Smooth muscle cell of the brain vasculature (primary cell): ENCODE measurements at regions not wholly inside any gene's neighbourhood (a gene's known extent, or its start where the extent isn't known, plus 50 kb on each side); places are given as distances from the start of the nearest gene placed in this dataset.
A peak's percentile ranks its signal among the peaks of the same experiment; 100 is the strongest.

Experiments used
- DNase-seq: peaks from one replicate; pipeline ENCODE4 v3.0.0-alpha.2; 2012; ENCODE audit warnings: low read depth, low spot score

GRCh38 chr17:77266891-77267341 is 126.1 kb downstream of the SEC14L1 start:
- no peak for DNase-seq

DNA sequence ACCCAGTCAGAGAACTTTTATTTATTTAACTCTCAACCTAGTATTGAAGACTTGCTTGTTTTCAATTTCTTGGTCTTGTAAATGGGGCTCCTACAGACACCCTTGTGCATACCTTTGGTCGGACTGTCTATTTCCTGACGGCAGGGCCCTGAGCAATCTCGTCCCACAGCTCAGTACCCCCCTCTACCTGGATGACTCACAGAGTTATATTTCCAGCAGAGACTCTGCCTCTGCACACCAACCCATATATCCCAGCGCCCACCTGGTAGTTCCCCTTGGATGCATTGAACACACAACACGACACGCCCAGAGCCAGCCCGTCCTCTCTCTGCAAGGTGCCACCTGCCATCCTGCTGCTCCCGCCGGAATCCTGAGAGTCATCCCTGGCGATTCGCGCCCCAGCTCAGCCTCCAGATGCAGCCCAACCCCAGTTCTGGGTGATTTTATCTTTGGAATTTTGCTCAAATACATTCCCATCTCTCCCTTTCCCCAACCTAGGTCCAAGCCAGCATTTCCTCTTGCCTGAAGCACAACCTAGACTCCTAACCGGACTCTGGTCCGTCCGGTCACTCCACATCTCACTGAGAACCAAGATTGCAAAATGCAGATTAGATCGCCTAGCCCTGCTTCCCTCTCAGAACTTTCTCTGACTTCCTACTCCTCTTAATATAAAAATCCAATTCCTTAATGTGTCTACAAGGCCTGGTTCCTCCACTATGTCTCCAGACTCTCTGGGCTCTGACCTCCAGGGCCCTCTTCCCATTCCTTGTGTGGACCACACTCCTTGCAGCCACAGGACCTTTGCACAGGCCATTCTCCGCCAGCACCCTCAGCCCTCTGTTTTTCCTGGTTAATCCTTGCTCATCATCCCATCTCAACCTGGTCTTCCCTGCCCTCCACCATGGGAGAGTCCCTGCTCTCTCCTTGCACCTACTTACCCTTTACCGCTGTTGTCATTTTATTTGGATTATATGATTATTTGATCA is 129.2 kb downstream of the SEC14L1 start:
- no peak for DNase-seq

DNA sequence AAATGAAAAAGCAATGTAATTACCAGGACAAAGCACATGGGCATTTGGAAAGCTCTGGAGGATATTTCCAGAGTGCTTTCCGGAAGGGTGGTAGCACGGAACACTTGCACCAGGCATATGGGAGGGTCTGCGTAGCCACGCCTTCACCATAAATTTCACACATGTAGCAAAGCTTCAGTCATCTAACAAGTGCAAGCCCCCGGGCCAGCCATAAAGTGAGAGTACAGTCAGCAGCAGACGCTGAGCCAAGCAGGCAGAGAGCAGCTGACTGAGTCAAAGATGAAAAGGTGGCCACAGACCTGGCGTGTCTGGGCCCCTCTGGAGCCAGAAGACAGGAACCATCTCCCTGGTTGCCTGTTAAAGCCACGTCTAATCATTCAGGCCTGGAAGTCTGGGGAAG is 130.6 kb downstream of the SEC14L1 start:
- DNase-seq, result no peak

DNA sequence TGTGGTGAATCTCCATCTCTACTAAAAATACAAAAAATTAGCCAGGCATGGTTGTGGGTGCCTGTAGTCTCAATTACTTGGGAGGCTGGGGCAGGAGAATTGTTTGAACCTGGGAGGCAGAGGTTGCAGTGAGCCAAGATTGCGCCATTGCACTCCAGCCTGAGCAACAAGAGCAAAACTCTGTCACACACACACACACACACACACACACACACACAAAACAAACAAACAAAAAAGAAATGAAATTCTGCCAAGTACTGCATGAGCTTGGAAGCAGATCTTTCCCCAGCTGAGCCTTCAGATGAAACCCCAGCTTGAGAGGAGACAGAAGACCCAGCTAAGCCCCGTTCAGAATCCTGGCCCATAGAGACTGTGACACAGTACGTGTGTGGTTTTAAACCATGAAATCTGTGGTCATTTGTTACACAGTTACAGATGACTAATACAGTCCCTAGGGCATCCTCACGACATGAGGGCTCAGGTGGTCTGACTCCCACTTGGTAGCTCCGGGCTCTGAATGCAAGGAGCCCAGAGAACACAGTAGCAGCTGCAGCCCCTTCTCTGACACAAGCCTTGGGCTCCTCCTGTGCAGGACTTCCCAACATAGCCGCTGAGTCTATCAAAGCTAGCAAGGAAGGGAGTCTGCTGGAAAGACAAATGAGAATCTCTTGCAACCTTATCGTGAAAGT is 132.8 kb downstream of the SEC14L1 start:
- DNase-seq, result no peak

DNA sequence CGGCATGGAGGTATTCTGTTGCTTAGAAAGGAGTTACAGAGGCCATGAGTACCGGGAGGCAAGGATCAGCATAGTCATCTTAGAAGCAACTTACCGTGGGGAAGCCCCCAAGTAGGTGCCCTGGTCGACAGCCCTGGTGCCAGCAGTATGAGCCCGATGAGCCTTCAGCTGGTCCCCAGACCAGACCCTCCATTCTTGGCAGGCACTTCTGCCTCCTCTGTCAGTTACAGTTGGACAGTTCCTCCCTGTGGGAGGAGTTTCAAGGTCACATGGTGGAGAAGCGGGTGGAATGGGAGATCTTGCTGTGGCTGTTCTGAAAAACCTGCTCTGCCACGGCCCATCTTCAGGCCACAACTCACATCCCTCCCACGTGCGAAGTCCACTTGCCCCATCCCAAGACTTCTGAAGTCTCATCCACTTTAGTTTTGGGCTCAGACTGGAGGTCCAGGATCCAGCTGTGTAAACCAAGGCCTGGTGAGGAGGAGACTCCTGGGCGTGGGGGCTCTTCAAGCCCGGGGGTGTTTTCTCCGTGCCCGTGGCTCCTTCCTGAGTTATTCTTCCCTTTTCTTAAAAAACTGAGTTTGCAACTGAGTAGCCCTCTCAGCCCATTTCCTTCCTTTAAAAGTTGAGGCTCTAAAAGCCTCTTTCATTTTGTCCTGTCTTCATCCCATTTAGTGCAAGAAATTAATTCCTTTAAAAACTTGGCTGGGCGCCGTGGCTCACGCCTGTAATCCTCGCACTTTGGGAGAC is 133.5 kb downstream of the SEC14L1 start:
- no peak for DNase-seq

DNA sequence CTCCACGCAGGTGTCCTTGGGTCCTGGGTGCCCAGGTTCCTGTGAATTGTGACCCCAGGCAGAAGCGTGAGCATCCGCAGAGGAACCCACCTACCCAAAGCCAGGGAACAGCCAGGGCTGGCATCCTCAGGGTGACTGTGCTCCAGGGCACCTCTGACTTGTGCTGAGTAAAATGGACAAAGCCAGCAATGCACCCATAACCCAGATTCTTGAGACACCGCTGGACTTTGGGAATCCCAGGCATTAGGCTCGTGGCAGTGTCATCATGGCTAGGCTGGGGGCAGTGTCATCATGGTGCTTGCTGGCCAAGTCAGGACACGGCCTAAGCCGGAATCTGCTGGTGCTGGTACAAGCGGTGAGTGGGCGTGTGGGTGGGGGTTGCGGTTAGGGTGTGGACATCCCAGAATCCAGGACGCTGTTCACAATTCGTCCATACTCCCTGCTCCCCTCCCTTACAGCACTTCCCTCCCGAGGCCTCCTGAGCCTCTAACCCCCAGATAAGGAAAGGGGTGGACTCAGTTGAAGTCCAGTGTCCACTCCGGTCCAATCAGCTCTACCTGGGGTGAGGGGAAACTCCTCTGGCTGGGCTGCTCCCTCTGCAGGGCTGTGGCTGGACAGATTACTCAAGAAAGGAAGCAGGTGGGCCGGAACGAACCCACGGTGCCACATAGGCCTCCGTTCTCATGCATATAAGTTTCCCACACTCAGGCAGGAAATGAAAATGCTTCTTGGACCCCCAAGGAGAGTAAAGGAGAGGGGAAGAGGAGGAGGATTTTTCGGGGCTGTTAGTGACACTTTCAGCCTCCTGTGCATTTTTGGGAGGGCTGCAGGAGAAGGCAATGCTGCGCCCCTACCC is 138.9 kb downstream of the SEC14L1 start:
- no peak for DNase-seq

DNA sequence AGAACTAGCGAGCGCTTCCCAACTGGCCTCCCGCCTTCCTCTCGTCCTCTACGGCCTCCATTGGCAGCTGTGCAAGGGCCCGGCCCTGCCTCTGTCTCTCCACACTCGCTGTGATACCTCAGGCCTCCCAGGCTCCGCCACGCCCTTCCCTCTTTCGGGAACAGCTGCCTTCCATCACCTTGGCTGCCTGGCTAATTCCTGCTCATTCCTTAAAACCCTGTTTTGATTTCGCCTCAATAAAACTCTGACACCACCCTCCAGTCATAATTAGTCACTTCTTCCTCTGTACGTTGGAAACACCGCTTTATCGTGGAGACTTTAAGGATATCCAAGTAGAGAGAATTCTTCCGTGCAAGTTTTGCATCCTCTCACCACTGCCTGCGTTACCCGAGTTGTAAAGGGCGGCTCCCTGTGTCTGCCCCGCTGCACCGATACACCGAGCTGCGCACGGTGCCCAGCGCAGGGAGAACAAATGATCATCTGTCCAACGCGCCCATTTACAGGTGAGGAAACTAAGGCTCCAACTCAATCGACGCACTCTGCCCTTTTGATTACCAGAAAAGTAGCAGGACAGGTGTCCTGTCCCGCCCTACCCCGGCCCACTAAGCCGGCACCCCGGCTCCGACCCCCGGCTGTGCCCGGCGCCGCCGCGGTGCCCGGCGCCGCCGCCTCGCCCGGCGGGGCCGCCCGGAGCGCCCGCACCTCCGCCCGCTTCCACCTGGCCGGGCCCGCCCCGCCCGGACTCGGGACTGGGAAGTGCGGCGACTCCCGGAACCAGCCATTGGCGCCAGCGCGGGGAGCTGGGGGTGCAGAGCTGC is 139.7 kb downstream of the SEC14L1 start:
- no peak for DNase-seq

DNA sequence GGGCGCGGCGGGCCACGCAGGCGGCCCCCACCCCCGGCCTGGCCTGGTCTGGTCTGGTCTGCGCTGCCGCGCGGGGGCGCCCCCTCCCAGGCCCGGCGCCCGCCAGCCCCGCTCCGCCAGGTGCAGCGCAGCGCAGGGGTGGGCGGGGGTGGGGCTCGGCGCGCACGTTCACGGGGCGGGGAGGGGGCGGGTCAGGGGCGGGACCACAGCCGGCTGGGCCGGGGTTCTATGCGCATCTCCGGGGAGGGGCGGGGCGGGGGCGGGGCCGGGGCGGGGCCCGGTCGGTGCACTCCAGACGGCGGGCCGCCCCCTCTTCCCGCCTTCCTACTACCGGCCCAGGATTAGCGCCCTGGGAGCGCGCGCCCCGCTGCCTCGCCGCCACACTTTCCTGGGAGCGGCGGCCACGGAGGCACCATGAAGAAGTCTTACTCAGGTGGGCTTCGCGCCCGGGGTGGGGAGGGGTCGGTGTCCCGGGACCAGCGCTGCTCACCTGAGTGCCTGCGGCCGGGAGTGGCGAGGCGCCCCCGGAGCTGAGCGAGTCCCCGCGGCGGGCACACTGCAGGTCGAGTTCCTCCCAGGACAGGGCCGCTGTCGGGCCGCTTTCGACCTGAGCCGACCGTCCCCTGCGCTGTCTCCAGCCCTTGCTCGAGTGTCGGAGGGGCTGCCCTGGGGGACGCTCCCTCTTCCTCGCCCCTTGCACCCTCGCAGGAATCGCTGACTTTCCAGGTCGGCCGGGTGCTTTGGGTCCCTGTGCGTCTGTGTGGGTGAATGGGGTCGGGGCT is 140.5 kb downstream of the SEC14L1 start:
- no peak for DNase-seq

GRCh38 chr17:77281904-77282367 is 141.2 kb downstream of the SEC14L1 start:
- DNase-seq, result no peak

GRCh38 chr17:77282524-77283515 is 142.1 kb downstream of the SEC14L1 start:
- DNase-seq, result no peak

DNA sequence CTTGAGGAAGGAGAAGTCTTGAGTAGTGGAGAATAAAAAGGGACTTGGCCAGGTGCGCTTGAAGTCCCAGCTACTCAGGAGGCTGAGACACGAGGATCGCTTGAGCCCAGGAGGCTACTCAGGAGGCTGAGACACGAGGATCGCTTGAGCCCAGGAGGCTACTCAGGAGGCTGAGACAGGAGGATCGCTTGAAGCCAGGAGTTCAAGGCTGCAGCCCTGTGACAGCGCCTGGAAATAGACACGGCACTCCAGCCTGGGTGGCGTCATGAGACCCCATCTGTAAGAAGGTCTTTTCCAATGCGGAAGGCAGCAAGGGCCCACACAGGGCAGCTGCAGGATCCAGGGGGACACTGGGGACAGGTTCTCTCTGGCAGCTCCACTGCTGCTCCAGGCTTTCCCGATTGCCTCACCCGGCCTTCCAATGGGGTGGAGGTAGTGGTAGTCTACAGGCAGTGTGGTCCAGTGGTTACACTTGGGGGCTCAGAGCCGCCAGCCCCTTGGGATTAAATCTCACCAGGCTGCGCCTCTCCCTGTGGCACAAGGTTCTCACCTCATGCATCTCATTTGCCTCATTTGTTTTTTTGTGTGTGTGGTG is 143.4 kb downstream of the SEC14L1 start:
- no peak for DNase-seq

GRCh38 chr17:77285594-77286390 is 145.0 kb downstream of the SEC14L1 start:
- no peak for DNase-seq

GRCh38 chr17:77286391-77286640 is 145.5 kb downstream of the SEC14L1 start:
- DNase-seq, result no peak

DNA sequence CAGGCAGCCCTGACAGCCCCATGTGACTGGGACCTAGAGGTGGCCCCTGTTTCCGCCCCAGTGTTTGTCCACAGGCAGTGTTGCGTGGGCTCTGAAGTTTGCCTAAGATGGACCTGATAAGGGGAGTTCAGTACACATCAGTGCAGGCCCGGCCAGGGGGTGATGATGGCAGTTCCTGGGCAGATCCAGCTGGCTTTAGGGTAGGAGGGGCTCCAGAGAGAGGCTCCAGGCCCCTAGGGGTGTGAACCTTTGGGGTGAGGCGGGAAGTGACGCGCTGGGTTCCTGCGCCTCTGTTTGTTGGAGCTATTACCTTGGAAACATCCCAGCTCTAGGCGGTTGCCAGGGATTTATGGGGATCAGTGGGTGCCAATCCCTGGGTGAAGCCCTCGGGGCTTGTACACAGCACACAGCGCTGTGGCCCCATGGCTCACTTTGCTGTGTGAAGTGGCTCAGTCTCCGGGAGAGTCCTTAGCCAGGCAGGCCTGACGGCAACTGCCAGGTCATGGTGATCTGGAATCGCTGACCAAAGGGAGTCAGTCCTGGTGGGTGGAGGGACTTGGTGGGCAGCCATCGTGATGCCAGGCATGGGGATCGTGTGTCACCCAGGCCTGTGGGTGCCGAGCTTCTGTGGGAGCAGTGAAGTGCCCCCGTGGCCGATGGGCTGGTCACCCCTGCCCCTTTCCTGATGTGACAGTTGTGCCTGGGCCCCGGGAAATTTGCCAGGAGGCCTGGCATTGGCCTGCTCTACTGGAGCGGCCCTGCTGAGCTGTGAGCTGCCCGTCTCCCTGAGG is 146.1 kb downstream of the SEC14L1 start:
- no peak for DNase-seq

- peak; percentile 72 for DNase-seq
Observed at GRCh38 chr17:77287432-77288068, 146.8 kb downstream of the SEC14L1 start.

DNA sequence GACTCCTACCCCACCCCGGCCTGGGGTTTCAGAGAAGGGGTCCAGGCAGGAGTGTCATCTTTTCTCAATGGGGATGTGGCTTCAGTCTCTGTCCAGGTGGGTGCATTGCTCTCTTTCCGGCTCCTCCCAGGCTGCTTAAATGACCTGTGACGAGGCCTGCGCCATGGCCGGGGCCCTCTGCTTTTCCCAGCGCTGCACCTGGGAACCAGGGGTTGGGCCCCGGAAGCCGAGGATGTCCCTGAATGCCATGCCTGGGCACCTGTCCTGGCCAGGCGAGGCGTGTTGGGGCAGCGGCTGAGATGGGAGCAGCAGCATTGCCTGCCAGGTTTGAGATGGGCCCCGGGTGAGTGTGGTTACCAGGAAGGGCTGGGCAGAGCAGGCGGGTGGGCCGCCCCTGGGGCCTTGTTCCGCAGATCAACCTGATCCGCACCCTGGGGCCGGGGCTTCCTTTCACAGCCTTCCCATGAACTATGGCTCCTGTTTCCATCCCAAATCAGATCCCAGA is 147.4 kb downstream of the SEC14L1 start:
- DNase-seq, result no peak
